Ascending aorta (tissue), 2 donors: ENCODE measurements at regions not wholly inside any gene's neighbourhood (a gene's known extent, or its start where the extent isn't known, plus 50 kb on each side); places are given as distances from the start of the nearest gene placed in this dataset.

Experiments
- DNase-seq, 2 donors: peaks; one replicate each; pipeline ENCODE4 v3.0.0-alpha.2; 2019; ENCODE audit warnings: low spot score in 2 of 2
- H3K27ac ChIP-seq, 2 donors: fragments of 200-600 bp; sonication (generic); one replicate each; pipeline ENCODE4 v1.5.1; 2016 to 2017; ENCODE audit warnings: mild to moderate bottlenecking in 1 of 2
- H3K27me3 ChIP-seq: fragments of 200-600 bp; sonication (generic); one replicate; pipeline ENCODE4 v1.5.1; 2017
- H3K36me3 ChIP-seq, 2 donors: fragments of 200-600 bp; sonication (generic); one replicate each; pipeline ENCODE4 v1.5.1; 2016
- H3K4me1 ChIP-seq, 2 donors: fragments of 200-600 bp; sonication (generic); one replicate each; pipeline ENCODE4 v1.5.1; 2016 to 2017; ENCODE audit warnings: mild to moderate bottlenecking in 1 of 2
- H3K4me3 ChIP-seq, 2 donors: fragments of 200-600 bp; sonication (generic); one replicate each; pipeline ENCODE4 v1.5.1; 2016 to 2017; ENCODE audit warnings: mild to moderate bottlenecking in 1 of 2
- H3K9me3 ChIP-seq, 2 donors: fragments of 200-600 bp; sonication (generic); one replicate each; pipeline ENCODE4 v1.5.1; 2016
- CTCF ChIP-seq, 3 experiments: fragments of 200-600 bp in 2 of 3; fragments of 450-650 bp in 1 of 3; sonication (generic) in 2 of 3; IDR thresholded peaks; one replicate each; pipeline ENCODE4 v1.5.1; 2016 to 2019; ENCODE audit warnings: antibody characterized with exemption in 3 of 3, mild to moderate bottlenecking in 1 of 3, moderate library complexity in 1 of 3
- intact Hi-C: fragments of 100-400 bp; cut with DNase I; formaldehyde crosslinking; loops from one replicate; pipeline ENCODE4 v1.15.1; 2023

GRCh38 chr12:130064999-130065398 is 97.3 kb upstream of the FZD10 start:
- DNase-seq: no peak
- Histone ChIP-seq H3K27ac (no peak overlapping the region), H3K9me3 (no peaks in the 10 kb centered on the region), H3K36me3 (no peaks in the 10 kb centered on the region), H3K4me3 (no peak overlapping the region), H3K27me3 (no peaks in the 10 kb centered on the region), H3K4me1 (no peaks in the 10 kb centered on the region)
- intact Hi-C loops: no loop called here
- no peak for TF ChIP-seq CTCF (IDR thresholded peaks at IDR 0.05)

GRCh38 chr12:130066742-130067141 is 95.5 kb upstream of the FZD10 start:
- DNase-seq: no peak
- Histone ChIP-seq H3K36me3 (no peaks in the 10 kb centered on the region), H3K4me1 (no peaks in the 10 kb centered on the region), H3K9me3 (no peaks in the 10 kb centered on the region), H3K27ac (no peak overlapping the region), H3K4me3 (no peak overlapping the region), H3K27me3 (no peaks in the 10 kb centered on the region)
- no peak for TF ChIP-seq CTCF (IDR thresholded peaks at IDR 0.05)
- intact Hi-C loops: no loop called here

- no peak for TF ChIP-seq CTCF (IDR thresholded peaks at IDR 0.05)
- DNase-seq: no peak
- no peaks in the 10 kb centered on the region for H3K27me3 ChIP-seq
- no peaks in the 10 kb centered on the region for H3K9me3 ChIP-seq
- H3K4me1 ChIP-seq: no peaks in the 10 kb centered on the region
- intact Hi-C loops: no loop called here
- H3K4me3 ChIP-seq: no peak overlapping the region
- no peak overlapping the region for H3K27ac ChIP-seq
- no peaks in the 10 kb centered on the region for H3K36me3 ChIP-seq
Observed at GRCh38 chr12:130068741-130069140, 93.5 kb upstream of the FZD10 start.

GRCh38 chr12:130070126-130070611 is 92.1 kb upstream of the FZD10 start:
- Histone ChIP-seq H3K9me3 (no peaks in the 10 kb centered on the region), H3K27ac (no peak overlapping the region), H3K4me1 (no peaks in the 10 kb centered on the region), H3K27me3 (no peaks in the 10 kb centered on the region), H3K36me3 (no peaks in the 10 kb centered on the region), H3K4me3 (peak overlapping the region; percentile 3 to 41)
- DNase-seq: no peak
- no peak for TF ChIP-seq CTCF (IDR thresholded peaks at IDR 0.05)
- intact Hi-C loops: no loop called here

GRCh38 chr12:130073721-130074120 is 88.5 kb upstream of the FZD10 start:
- H3K27me3 ChIP-seq: no peaks in the 10 kb centered on the region
- H3K9me3 ChIP-seq: no peaks in the 10 kb centered on the region
- H3K27ac ChIP-seq: no peak overlapping the region
- H3K36me3 ChIP-seq: no peaks in the 10 kb centered on the region
- no peak for DNase-seq
- TF ChIP-seq CTCF (IDR thresholded peaks at IDR 0.05): no peak
- intact Hi-C loops: no loop called here
- no peak overlapping the region for H3K4me3 ChIP-seq
- H3K4me1 ChIP-seq: no peaks in the 10 kb centered on the region
